Neutrophil (primary cell): ENCODE measurements at regions not wholly inside any gene's neighbourhood (a gene's known extent, or its start where the extent isn't known, plus 50 kb on each side); places are given as distances from the start of the nearest gene placed in this dataset.

ENCODE experiments used
- H3K27ac ChIP-seq: fragments of 200-600 bp; sonication (generic); 2 replicates; pipeline ENCODE4 v1.5.1; 2016; ENCODE audit warnings: mild to moderate bottlenecking, moderate library complexity
- H3K27me3 ChIP-seq: fragments of 200-600 bp; sonication (generic); 2 replicates; pipeline ENCODE4 v1.6.0; 2016; ENCODE audit warnings: mild to moderate bottlenecking
- H3K36me3 ChIP-seq: fragments of 200-600 bp; sonication (generic); 2 replicates; pipeline ENCODE4 v1.5.1; 2017
- H3K4me1 ChIP-seq, 2 experiments: fragments of 200-600 bp in 1 of 2; sonication (generic) in 1 of 2; 1 replicate in 1 of 2; 2 replicates in 1 of 2; pipeline versions ENCODE4 v1.5.1 to v1.6.1; 2013 to 2016; ENCODE audit warnings: low read depth in 1 of 2, low read length in 1 of 2, mild to moderate bottlenecking in 1 of 2, moderate library complexity in 1 of 2; ENCODE audit not compliant: control insufficient read depth in 1 of 2, insufficient read depth in 1 of 2
- H3K4me3 ChIP-seq, 2 experiments: fragments of 200-600 bp in 1 of 2; sonication (generic) in 1 of 2; 1 replicate in 1 of 2; 2 replicates in 1 of 2; pipeline ENCODE4 v1.5.1; 2013 to 2016; ENCODE audit warnings: low read depth in 1 of 2, low read length in 1 of 2, mild to moderate bottlenecking in 1 of 2, moderate library complexity in 1 of 2
- H3K9me3 ChIP-seq: fragments of 200-600 bp; sonication (generic); 2 replicates; pipeline ENCODE4 v1.5.1; 2016
- CTCF ChIP-seq: fragments of 200-600 bp; sonication (generic); IDR thresholded peaks from 2 replicates; pipeline ENCODE4 v1.5.1; 2016; ENCODE audit warnings: antibody characterized with exemption

DNA sequence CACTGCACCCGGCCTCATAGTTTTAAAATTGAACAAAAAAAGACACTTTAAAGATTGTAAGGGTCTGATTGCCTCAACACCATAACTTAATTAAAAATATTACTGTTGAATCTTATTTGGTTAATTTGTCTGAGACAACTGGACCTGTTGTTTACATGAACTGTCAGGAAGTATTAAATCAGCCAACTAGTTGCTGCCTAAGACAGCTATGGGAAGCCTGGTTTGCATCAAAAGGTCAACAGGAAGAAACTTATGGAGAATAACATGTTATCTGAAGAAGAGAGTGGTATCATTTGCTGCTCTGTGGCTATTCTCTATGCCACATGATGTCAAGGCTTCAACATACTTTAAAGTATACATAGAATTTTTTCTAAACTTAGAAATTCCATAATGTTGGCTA lies 853.5 kb upstream of the ADAMTS5 start:
- no peak for TF ChIP-seq CTCF
- Histone ChIP-seq H3K27ac (no peak overlapping the region), H3K4me3 (no peak overlapping the region), H3K36me3 (no peaks in the 10 kb centered on the region), H3K4me1 (no peaks in the 10 kb centered on the region), H3K9me3 (no peaks in the 10 kb centered on the region), H3K27me3 (no peaks in the 10 kb centered on the region)

- Histone ChIP-seq H3K4me1 (no peaks in the 10 kb centered on the region), H3K4me3 (no peak overlapping the region), H3K36me3 (no peaks in the 10 kb centered on the region), H3K27me3 (no peaks in the 10 kb centered on the region), H3K9me3 (no peaks in the 10 kb centered on the region), H3K27ac (no peak overlapping the region)
- no peak for TF ChIP-seq CTCF
Observed at GRCh38 chr21:27819299-27819698, 852.4 kb upstream of the ADAMTS5 start.

DNA sequence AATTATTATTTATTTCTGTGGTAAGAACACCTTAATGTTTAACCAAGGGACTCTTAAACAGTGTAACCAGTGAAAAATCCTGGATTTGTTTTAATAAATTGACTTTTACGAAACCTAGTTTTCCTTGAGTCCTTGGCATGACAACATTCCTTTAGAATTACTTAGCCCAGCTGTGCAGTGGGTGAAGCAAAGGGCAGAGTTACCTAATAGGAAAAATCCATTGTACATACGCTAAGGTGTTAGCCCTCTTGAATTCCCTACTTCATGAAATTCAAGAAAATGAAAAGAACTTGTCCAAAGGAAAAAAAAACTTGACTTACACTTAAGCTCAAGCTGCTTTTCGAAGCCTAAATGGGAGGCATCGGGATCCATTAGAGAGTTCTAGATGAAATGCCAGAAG lies 852.0 kb upstream of the ADAMTS5 start:
- TF ChIP-seq CTCF = no peak
- Histone ChIP-seq H3K4me1 (no peaks in the 10 kb centered on the region), H3K36me3 (no peaks in the 10 kb centered on the region), H3K9me3 (no peaks in the 10 kb centered on the region), H3K4me3 (no peak overlapping the region), H3K27me3 (no peaks in the 10 kb centered on the region), H3K27ac (no peak overlapping the region)

DNA sequence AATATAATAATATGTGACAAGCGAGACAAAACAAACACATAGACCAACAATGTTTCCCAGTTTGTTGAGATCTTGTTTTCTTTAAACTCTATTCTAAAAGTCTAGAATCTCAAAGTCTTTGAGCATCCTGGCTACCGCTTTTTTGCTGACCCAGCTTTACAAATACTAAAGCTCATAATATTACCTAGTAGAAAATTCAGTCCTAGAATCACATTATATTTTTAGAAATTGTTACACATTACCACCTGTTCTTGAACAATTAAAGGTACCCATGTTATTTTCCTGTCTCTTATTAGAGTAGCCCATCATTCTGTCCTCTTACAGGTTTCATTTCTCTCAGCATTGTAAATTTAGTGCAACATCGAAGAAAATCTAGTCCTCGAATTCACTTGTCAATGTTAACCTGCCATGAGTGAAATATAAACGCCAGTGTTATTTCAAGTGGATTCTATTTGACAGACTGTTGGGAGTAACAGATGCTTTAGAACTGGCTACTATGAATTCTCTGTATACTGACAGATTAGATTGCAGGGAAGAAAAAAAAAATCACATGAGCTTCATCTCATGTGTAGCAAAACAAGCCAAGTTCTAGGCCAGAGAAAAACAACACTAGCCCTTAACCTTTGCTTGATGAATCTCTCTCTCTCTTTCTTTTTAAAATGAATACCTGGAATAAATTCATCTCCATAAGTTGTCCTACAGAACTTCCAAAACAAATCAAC lies 851.2 kb upstream of the ADAMTS5 start:
- H3K27ac ChIP-seq = no peak overlapping the region
- no peak overlapping the region for H3K4me3 ChIP-seq
- no peaks in the 10 kb centered on the region for H3K36me3 ChIP-seq
- no peaks in the 10 kb centered on the region for H3K4me1 ChIP-seq
- no peaks in the 10 kb centered on the region for H3K27me3 ChIP-seq
- no peak for TF ChIP-seq CTCF
- no peaks in the 10 kb centered on the region for H3K9me3 ChIP-seq

GRCh38 chr21:27817074-27817473 lies 850.2 kb upstream of the ADAMTS5 start:
- Histone ChIP-seq H3K9me3 (no peaks in the 10 kb centered on the region), H3K4me1 (no peaks in the 10 kb centered on the region), H3K36me3 (no peaks in the 10 kb centered on the region), H3K27ac (no peak overlapping the region), H3K27me3 (no peaks in the 10 kb centered on the region), H3K4me3 (no peak overlapping the region)
- no peak for TF ChIP-seq CTCF
